HG02943 (cell line): ENCODE measurements at regions not wholly inside any gene's neighbourhood (a gene's known extent, or its start where the extent isn't known, plus 50 kb on each side); places are given as distances from the start of the nearest gene placed in this dataset.
"Not testable (repeated sequence)": the region's sequence is repeated elsewhere in the genome, so short reads cannot be mapped to it uniquely, and the experiment has no call there.

ENCODE experiments used
- ATAC-seq: cut with Tn5 transposase; IDR thresholded peaks from one replicate; pipeline ENCODE4 v1.9.1; 2021; ENCODE audit warnings: mild to moderate bottlenecking, low read depth, moderate library complexity; ENCODE audit not compliant: unreplicated experiment

DNA sequence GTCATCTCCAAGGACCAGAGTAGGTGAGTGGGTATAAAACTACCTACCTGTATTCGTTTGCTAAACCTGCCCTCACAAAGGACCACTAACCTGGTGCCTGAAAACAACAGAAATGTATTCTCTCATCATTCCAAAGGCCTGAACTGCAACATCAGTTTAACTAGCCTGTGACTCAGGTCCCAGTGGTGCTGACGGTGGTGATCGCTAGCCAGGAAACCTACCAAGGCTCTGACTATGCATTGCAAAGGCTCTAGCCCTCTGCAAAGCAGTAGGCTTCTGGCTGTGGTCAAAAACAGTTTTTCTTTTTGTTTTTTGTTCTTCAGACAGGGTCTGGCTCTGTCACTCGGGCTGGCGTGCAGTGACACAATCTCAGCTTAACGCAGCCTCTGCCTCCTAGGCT lies 107.5 kb downstream of the NPTX2 start:
- ATAC-seq: no peak

DNA sequence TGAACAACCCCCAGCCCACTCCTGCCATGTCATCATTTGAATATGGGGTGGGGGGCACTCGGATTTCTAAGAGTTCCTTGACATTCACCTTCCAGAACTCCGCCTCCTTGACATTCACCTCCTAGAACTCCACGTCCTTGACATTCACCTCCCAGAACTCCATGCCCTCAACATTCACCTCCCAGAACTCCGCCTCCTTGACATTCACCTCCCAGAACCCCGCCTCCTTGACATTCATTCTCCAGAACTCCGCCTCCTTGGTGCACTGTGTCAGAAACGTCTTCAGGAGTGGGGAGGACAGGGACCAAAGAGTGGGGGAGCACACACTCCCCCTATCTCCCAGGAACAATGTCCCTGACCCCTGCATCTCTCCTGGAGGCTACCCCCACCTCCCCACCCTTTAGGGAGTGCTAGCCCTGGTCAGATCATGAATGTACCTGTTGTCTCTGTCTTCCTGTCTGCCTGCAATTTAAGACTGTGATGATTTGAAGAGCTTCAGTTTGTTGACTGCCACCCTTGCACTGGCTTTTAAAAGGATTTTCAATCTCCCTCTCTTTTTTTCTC lies 110.1 kb downstream of the NPTX2 start:
- no peak for ATAC-seq

DNA sequence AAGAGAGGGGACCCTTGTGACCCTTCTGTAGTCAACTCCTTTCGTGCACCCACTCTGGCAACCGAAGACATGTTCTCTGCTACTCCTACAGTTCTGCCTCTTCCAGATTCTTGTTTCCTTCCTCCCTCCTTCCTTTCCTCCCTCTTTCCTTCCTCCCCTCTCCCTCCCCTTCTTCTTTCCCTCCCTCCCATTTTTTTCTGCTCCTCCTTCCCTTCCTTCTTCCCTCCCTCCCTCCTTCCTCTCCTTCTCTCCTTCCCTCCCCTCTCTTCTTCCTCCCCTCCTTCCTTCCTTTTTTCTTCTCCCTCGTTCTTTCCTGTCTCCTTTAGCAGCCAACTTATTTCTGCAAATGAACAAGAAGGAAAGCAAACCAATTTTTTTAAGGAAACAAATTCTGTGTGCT lies 111.5 kb downstream of the NPTX2 start:
- ATAC-seq: no peak

DNA sequence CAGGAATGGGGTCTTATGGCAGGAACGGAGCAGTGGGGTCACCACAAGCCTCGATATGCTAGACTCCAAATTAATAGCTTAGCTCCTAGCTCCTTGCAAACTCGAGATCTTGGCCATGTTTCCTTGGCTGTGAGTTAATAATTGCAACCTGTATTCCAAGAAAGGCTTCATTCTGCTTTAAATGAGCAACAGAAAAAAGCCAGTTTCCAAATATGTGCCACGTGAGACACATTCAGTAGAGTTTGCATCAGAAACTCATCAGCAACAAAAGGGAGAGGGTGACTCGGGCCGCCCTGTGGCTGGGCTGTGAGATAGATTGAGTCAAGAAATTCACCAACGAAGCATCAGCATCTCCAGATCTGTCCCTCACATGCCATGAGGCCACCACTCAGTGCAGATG lies 112.0 kb downstream of the NPTX2 start:
- ATAC-seq: no peak

DNA sequence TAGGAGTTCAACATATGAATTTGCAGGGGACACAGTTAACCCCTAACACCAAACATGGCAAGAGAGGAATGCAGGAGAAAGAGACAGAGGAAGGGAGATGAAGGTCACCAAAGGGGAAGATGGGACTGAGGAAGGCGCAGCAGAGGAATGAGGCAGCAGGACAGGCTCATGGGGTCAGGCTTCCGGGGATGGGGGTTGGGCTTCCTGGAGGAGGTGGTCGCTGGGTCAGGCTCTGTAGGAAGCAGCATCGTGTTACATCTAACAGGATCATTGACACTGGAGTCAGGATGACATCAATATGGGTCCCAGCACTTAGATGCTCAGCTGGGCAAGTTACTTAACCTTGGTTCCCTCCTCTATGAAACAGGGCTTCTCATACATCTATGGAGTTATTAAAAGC lies 113.2 kb downstream of the NPTX2 start:
- no peak for ATAC-seq

DNA sequence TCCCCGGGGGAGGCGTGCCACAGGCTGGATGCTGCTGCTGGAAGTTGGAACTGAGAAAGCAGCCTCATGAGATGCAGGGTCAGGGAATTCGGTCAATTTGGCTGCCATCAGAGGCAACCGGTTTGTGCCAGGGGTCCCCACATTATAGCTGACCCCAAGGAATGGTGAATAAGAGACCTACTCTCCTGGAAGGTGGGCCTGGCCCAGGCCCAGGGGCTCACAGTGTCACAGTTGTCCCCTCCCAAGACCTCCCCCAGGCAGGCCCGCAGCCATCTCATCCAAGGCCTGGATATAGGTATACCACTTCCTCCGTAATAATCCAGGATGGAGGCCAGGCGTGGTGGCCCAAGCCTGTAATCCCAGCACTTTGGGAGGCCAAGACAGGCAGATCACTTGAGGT lies 114.6 kb downstream of the NPTX2 start:
- ATAC-seq: no peak

DNA sequence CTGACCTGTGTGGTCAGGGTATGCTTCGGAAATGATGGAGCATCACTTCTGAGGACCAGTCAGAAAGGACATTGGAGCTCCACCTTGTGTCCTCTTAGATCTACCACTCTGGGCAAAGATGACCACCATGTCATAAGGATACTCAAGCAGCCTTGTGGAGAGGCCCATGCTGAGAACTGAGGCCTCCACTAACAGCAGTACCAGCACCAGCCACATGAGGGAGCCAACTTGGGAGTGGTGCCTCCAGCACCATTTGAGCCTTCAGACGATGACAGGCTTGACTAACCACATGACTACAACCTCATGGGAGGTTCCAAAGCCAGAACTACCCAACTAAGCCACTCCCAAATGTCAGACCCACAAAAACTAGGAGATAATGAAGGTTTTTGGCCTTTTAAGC lies 116.0 kb downstream of the NPTX2 start:
- ATAC-seq: no peak

DNA sequence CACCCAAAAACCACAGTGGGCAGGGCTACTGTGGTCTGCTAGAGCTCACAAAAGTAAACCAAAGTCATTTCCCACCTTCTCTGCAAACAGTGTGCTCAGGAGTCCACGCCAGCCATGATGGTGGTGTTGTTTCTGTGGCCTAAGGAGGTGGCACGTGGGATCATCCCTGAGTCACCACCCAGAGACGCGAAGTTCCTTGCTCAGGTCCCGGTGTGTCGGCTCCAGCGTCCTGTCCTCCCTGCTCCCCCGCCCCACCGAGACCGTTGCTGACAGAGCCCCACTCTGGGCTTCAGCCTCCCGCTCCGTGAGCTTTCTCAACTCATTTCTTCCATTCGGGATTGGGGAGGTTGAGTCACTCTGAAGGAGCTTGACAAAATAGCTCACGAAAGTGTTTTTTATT lies 118.7 kb downstream of the NPTX2 start:
- ATAC-seq: no peak

DNA sequence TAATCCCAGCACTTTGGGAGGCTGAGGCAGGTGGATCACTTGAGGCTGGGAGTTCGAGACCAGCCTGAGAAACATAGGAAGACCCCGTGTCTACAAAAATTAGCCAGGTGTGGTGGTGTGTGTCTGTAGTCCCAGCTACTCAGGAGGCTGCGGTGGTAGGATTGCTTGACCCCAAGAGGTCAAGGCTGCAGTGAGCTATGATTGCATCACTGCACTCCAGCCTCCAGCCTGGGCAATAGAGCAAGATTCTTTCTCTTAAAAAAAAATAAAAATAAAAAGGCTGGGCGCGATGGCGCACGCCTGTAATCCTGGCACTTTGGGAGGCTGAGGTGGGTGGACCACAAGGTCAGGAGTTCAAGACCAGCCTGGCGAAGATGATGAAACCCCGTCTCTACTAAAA lies 119.4 kb downstream of the NPTX2 start:
- ATAC-seq: not testable (repeated sequence)

DNA sequence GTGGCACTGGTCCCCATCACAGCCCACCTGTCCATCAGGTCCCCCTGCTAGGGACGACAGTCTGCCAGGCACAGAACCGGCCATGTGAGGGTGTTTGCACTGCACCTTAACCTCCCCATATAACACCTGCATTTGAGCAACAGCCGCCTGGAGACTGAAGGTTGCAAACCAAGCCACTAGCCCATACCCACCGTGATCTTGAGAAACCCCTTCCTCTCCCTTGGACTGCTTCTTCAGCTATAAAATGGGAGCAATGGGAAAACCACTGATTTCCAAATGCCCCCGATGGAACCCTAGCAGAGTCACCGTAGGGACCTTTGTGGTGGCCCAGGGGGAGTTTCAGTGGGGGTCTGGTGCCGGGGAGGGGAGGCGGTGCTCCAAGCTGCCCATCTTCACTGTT lies 120.1 kb downstream of the NPTX2 start:
- no peak for ATAC-seq

DNA sequence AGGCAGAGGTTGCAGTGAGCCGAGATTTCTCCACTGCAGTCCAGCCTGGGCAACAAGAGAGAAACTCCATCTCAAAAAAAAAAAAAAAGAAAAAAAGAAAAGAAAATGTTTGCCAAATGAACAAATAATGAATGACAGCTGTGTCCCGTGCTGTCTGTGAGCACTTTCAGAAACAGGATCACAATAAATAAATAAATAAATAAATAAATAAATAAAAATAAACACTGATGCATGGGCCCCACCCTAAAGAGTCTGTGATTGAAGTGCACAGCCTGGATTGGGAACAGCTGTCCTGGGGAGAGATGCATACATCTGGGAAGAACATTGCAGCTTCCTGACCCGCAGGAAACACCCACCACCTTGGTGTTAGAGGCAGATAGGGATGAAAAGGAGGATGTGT lies 123.6 kb downstream of the NPTX2 start:
- no peak for ATAC-seq

DNA sequence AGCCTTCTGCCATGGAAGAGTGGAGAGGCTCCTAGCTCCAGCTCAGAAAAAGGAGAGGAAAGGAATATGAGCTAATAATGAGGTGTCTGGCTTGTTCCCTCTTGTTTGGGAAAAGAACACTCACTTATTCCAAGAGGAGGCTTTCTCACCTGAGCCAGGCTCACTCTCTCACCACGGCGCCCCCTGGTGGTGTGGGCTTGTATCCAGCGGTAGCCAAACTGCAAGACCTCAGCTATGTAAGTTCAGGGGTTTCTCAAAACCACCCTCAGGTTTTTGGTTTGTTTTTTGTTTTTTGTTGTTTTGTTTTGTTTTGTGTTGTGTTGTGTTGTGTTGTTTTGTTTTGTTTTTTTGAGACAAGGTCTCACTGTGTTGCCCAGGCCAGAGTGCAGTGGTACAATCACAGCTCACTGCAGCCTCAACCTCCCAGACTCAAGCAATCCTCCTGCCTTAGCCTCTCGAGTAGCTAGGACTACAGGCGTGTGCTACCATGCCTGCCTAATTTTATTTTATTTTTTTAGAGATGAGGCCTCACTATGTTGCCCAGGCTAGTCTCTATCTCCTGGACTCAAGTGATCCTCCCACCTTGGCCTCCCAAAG lies 124.0 kb downstream of the TMEM130 start:
- no peak for ATAC-seq

DNA sequence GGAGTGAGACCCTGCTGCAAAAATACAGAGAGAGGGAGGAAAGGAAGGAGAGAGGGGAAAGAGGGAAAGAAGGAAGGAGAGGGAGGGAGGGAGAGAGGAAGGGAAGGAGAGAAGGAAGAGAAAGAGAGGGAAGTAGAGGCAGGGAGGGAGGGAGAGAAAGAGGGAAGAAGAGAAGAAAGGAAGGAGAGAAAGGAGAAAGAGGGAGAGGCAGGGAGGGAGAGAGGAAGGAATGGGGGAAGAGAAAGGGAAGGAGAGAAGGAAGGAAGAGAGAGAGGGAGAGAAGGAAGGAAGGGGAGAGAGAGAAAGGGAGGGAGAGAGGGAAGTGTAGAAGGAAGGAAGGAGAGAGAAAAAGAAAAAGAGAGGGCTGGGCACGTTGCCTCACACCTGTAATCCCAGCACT lies 121.7 kb downstream of the TMEM130 start:
- no peak for ATAC-seq

DNA sequence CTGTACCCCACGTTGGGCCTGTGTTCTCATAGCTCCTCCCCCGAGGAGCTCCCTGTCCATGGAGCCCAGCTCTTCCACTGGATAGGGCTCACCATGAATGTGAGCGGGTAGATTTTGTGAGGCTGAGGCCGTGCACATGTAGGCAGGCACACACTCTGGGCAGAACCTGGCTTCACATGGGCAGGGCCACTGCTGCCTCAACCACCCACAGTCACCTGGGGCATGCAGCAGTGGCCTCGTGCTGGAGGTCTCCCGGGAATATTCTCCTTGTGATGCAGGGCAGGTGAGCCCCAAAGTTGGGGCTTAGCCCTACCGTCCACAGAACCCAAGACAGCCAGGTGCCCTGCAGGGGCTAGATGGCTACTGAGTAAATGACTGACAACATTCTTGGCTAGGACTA lies 116.6 kb downstream of the TMEM130 start:
- ATAC-seq: no peak

DNA sequence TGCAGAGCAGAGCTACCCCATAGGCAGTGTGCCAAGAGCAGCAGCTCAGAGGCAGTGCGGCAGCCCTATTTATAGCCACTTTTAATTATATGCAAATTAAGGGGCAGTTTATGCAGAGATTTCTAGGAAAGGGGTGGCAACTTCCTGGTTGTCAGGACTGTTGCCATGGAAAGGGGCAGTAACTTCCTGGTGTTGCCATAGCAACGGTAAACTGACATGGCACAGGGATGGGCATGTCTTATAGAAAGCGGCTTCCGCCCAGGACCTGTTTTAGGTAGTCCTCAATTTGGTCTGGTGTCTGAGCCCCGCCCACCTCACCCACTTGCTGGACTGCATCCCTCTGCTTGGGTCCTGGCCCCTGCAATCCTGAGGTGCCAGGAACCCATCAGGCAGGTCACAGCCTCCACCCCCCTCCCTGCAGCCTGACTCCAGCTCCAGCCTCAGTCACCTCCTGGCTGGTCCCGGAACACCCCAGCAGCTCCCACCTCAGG lies 115.8 kb downstream of the TMEM130 start:
- ATAC-seq: no peak

DNA sequence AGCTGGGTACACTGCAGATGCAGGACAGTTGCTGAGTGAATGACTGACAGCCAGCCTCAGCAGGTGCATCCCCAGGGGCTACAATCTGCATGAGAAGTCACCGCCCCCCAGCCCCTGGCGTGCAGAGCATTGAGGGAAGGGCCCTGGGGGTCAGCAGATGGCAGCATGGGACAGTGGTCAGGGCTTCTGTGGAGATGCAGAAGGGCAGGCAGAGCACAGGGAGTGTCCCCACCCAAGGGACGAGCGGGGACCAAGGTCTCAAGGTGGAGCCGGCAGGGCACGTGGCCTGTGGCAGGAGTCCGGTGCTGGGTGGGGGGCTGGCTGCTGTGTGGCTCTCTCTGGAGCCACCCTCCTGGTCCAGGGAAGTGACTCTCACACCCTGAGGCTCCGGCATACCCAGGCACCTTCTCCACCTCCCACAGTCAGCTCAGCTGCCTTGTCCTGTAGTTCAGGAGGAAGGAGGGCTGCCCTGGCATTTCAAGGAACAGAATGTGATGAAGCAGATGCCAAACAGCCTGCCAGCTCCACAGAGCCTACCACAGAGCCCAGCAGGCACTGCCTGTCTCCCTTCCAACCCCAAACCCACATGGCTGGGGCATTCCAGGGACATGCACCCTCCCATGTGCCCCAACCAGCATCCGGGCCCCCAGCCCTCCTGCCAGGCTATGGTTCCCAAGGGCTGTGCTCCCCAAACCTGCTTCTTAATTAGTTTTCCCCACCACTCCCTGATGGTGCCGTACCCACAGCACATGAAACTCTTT lies 114.5 kb downstream of the TMEM130 start:
- no peak for ATAC-seq

DNA sequence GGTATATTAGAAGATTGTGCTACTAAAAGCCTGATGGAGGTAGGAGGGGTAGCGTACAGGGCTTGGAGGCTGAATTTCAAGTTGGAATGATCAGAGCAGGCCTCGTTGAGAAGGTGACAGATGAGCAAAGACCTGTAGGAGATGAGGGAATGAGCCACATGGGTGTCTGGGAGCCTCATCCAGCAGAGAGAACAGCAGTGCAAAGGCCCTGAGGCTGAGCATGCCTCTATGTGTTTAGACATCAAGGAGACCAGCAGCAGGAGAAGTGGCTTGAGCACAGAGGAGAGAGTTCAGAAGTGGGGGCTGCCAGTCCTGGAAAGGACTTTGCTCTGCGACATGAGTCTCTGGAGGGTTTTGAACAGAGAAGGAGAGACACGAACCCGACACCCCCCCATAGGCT lies 111.7 kb downstream of the TMEM130 start:
- ATAC-seq: no peak

DNA sequence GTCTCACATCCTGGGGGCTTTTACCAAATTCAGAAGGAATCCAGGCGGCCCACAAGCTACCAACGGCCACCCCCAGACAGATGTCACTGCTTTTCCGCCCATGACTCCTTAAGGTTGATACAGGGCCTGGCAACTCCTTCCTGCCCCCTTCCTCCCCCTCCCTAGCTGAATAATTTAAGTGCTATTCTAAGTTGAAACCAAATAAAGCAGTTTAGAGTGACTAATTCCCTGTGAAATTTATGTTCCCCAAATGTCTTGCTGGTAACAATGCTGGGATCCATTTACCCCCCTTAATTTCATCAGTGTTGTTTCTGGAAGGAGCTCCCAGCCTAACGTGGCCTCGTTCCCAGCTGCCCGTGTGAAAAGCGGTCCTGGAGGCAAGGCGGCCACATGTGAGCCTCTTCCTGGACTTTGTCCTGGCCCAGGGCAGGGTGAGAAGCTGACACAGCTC lies 109.6 kb downstream of the TMEM130 start:
- no peak for ATAC-seq

DNA sequence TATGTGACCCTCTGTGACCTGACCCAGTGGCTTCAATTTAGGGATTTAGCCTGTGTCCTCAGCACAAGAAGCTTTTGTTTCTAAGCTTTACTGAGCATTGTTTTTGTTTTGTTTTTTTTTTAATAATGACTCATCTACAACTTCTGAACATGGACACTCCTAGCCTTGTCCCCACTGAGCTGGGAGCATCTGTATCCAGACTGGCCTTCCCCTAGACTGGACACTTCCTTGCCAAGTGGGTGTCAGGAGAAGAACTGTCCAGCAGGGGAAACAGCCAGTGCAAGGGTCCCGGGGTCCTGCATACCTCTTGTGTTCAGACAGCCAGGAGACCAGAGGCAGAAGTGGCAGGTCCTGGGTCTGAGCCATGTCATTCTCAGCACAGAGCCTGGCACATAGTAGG lies 108.6 kb downstream of the TMEM130 start:
- ATAC-seq: no peak

DNA sequence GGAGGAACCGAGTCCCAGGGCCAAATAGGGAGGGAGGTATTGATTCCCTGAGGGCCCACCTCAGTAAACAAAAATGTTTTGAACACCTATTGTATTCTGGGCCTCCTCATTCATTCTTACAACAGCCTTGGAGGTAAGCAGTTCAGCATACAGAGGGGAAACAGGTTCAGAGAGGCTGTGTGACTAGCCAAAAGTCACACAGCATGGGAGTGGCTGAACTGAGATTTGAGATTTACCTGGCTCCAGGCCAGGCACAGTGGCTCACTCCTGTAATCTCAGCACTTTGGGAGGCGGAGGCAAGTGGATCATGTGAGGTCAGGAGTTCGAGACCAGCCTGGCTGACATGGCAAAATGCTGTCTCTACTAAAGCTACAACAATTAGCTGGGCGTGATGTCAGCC lies 107.2 kb downstream of the TMEM130 start:
- ATAC-seq: no peak

DNA sequence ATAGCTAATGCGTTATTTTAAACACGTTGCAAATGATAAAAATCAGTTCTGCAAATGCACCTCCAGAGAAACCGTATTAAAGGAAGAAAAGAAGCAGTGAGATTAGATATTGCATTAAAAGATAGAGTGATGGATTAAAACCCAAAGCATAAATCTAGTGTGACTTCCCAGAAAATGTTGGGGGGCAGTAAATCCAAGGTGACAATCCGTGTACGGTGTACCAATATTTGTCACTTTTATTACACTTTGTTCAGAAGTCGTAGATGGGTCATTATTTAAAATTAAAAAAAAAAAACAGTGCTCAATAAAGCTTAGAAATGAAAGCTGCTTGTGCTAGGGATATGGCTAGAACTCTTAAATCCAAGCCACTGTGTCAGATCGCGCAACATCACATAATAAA lies 106.4 kb downstream of the TMEM130 start:
- ATAC-seq: no peak

DNA sequence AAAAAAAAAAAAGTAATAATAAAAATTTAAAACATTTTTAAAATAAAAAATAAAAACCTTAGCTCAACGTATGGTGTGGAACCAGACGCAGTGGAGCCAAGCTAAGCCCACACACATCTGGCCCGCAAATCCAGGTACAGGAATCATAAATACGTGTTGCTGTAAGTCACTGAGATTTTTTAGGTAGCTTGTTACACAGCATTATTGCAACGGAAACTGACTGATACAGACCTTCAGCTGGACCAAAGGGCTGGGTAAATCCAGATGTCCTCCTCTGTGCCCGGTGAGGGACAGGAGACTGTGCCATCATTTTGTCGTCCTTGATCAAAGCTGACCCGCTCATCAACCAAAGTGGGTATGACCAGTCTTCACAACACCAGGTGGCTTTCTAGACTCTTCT lies 104.9 kb downstream of the TMEM130 start:
- no peak for ATAC-seq
